GM19240 (cell line): ENCODE measurements at regions not wholly inside any gene's neighbourhood (a gene's known extent, or its start where the extent isn't known, plus 50 kb on each side); places are given as distances from the start of the nearest gene placed in this dataset.
"Not testable (repeated sequence)": the region's sequence is repeated elsewhere in the genome, so short reads cannot be mapped to it uniquely, and the experiment has no call there.

Experiments used
- DNase-seq: peaks from one replicate; pipeline ENCODE4 v3.0.0; 2011; ENCODE audit warnings: low spot score; ENCODE audit not compliant: insufficient read length

GRCh38 chr2:44051593-44052347, 56.0 kb upstream of the LRPPRC start:
- no peak for DNase-seq

- DNase-seq, result no peak
These were observed 56.8 kb upstream of the LRPPRC start for GRCh38 chr2:44052584-44052983.

- no peak for DNase-seq
These were observed 57.3 kb upstream of the LRPPRC start for GRCh38 chr2:44053052-44053451.

GRCh38 chr2:44053456-44053855, 57.7 kb upstream of the LRPPRC start:
- DNase-seq, result no peak

DNA sequence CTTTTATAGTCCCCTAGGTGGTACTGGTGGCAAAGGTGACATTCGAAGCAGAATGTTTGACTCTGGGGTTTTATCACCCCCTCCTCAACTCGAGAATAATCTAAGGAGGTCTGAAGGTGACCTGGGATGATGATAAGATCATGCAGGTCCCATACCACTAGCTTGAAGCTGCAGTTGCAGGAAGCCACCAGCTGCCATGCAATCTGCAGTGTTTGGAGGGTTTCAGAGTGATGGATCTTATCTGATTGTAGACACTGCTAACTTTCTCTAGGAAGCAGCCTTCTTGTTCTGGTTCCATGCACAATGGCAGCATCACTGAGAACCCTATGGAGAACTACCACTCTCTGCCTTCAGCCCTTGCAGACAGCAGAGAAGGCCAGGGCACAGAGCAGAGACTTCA, 59.4 kb upstream of the LRPPRC start:
- no peak for DNase-seq

GRCh38 chr2:44055664-44056063, 59.9 kb upstream of the LRPPRC start:
- DNase-seq, result no peak

- DNase-seq, result no peak
These were observed 61.2 kb upstream of the LRPPRC start for GRCh38 chr2:44056947-44057346.

GRCh38 chr2:44060286-44060685, 64.5 kb upstream of the LRPPRC start:
- DNase-seq, result not testable (repeated sequence)

DNA sequence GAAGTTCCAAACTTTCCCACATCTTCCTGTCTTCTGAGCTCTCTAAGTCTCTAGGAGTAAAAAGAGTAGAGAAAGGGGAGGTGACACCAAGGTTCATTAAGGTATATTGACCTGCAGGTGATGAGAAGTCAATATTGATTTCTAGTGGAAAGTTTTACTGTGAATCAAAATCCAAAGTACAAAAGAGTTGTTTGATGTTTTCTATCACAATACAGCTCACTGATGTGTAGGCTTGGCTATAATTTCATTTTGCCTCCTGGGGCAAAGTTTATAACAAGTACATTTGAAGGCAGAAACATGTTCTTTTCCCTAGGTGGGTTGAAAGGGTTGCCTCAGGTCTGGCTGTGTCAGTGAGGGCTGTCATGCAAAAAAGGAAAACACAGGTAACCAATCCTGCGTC, 65.2 kb upstream of the LRPPRC start:
- DNase-seq, result no peak

DNA sequence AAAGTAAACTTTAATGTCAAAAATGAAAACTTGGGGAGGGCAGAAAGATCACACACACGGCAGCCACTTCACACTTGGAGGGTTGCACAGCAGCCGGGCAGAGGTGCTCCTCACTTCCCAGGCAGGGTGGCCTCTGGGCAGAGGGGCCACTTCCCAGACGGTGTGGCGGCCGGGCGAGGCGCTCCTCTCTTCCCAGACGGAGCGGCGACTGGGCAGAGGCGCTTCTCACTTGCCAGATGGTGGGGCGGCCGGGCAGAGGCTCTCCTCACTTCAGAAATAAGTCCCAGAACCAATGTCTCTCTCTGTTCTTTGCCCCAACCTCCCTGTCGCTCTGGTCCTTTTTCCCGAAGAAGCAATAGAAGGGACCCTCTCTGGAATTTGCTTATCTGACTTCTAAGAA, 65.7 kb upstream of the LRPPRC start:
- DNase-seq, result no peak

- DNase-seq, result no peak
These were observed 66.1 kb upstream of the LRPPRC start for GRCh38 chr2:44061876-44062275.

DNA sequence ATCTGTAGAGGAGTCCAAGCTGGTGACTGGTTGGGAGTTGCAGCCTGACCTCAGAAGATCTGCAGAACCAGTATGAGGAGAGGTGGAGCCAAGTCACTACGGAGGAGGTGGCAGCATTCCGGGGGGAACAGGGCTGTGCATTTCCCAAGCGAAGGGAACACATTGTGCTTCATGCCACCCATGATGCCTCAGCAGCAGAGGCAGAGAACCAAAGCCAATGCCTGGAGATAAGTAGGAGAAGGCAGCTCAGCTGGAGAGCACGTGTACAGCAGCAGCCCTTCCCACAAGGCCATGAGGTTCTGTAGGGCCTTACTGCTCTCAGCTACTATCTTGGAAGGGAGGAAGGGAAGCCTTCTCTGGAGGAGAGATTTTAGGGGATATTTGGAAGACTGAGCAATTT, 67.2 kb upstream of the LRPPRC start:
- DNase-seq, result no peak

GRCh38 chr2:44064281-44064680, 68.5 kb upstream of the LRPPRC start:
- not testable (repeated sequence) for DNase-seq

DNA sequence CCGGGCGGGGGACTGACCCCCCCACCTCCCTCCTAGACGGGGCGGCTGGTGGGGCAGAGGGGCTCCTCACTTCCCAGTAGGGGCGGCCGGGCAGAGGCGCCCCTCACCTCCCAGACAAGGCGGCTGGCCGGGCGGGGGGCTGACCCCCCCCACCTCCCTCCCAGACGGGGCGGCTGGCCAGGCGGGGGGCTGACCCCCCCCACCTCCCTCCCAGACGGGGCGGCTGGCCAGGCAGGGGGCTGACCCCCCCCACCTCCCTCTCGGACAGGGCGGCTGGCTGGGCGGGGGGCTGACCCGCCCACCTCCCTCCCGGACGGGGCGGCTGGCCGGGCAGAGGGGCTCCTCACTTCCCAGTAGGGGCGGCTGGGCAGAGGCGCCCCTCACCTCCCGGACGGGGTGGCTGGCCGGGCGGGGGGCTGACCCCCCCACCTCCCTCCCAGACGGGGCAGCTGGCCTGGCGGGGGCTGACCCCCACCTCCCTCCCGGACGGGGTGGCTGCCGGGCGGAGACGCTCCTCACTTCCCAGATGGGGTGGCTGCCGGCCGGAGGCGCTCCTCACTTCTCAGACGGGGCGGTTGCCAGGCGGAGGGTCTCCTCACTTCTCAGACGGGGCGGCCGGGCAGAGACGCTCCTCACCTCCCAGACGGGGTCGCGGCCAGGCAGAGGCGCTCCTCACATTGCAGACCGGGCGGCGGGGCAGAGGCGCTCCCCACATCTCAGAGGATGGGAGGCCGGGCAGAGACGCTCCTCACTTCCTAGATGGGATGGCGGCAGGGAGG, 71.4 kb upstream of the LRPPRC start:
- not testable (repeated sequence) for DNase-seq

- not testable (repeated sequence) for DNase-seq
These were observed 72.0 kb upstream of the LRPPRC start for GRCh38 chr2:44067791-44068181.

GRCh38 chr2:44071454-44072046, 75.8 kb upstream of the LRPPRC start:
- DNase-seq, result no peak

- DNase-seq, result not testable (repeated sequence)
These were observed 77.9 kb upstream of the LRPPRC start for GRCh38 chr2:44073667-44074066.

DNA sequence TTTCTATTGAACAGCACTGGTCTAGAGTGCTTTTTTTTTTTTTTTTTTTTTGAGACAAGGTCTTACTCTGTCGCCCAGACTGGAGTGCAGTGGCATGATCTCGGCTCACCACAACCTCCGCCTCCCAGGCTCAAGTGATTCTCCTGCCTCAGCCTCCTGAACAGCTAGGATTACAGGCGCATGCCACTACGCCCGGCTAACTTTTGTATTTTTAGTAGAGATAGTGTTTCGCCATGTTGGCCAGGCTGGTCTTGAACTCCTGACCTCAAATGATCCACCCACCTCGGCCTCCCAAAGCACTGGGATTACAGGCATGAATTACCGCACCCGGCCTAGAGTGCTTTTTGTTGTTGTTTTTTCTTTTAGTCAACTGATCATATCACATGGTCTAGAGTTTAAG, 79.0 kb upstream of the LRPPRC start:
- DNase-seq, result not testable (repeated sequence)

DNA sequence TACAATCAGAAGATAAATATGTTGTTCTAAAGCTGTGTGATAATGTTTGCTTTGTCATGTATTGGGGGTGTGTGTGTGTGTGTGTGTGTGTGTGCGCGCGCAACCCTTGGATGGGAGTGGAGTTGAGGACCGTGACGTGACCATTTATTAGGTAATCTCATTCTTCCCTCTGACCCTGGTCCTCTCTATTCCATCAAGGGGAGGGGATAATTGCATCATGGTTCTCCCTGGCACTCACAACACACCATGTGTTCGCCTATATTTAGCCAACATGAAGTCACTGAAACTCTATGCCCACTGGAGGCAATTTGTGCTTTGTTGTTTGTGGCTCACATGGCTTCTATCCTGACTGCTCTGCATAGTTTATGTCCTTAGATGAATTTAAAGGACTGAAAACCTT, 79.8 kb upstream of the LRPPRC start:
- DNase-seq, result no peak

DNA sequence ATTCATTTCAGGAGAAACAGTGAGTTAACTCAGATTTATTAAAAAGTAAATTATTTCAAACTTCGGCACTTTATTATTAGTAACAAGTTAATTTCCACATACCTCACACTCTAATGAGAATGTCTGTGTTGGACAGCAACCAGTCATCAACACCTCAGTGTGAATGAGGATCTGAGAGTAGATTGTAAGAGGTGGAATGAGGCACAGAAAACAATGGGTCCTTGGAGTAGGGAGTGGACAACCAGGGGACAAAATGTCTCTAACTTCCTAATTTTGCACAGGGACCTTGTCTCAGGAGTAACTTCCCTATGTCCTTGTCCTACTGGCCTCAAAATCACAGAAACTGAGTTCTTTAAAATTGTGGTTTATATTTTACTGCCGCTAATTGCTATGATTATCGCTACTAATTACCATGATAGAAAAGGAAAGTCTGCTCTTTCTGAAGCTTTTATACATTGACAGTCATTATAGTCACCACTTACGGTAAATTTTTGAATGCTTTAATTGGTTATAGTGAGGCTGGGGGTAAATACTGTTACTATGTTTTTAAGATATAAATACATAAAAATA, 82.2 kb upstream of the LRPPRC start:
- no peak for DNase-seq

DNA sequence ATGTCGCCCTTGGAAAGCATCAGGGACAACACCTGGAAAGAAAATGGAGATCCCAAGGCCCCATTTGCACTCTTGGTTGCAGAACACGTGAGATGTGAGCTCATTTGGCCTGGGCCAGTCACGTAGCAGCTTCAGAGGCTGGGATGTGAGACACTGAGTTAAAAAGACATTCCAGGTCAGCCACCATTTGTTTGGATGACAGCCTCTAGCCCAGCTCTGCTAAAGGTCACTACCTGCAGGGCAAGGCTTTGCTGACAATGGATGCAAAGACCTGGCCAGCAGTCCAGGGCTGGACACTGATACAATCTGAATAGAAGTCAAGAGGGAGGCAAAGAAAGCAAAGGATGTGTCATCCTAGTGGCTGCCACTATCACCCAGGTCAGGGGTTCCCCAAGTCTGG, 83.9 kb upstream of the LRPPRC start:
- DNase-seq, result no peak

DNA sequence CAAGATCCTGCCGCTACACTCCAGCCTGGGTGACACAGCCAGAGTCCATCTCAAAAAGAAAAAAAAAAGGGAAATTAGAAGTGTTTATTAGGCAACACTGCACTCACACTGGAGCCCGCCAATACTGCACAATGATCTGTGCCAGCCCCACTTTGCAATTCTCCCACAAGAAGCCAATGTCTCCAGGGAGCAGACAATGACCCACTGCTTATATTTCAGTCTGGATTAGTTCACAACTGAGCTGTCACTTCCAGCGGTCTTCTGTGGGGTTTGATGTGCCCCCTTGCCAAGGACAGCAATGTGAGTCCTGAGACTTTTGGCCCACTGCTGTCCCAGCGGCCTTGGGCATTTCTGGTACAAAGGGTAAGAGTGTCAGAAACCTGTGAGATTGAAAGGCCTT, 85.6 kb upstream of the PPM1B start:
- no peak for DNase-seq
